B cell (primary cell): ENCODE measurements at regions not wholly inside any gene's neighbourhood (a gene's known extent, or its start where the extent isn't known, plus 50 kb on each side); places are given as distances from the start of the nearest gene placed in this dataset.

Source experiments
- ATAC-seq: fragments of 200-7000 bp; cut with Tn5 transposase; one replicate; pipeline ENCODE4 v1.10.0; 2021; ENCODE audit warnings: low read depth, mild to moderate bottlenecking, moderate number of reproducible peaks, moderate library complexity
- CTCF ChIA-PET: fragments of 350-600 bp; sonication (Branson Sonifier 250); formaldehyde crosslinking; loops from one replicate; lab custom pipeline; 2021; ENCODE audit warnings: antibody characterized with exemption, inconsistent platforms; lab: Charles Lee
- POLR2A ChIA-PET: fragments of 350-600 bp; sonication (Branson Sonifier 250); formaldehyde crosslinking; loops from one replicate; lab custom pipeline; 2021; ENCODE audit warnings: antibody characterized with exemption; lab: Charles Lee
- DNase-seq: peaks from one replicate; pipeline ENCODE4 v3.0.0; 2013
- H2AFZ ChIP-seq: 2 replicates; pipeline ENCODE4 v1.6.1; 2012; ENCODE audit warnings: mild to moderate bottlenecking, low read depth, low read length; ENCODE audit not compliant: insufficient read depth, poor library complexity, severe bottlenecking
- H3K27ac ChIP-seq, 2 donors: 1 replicate in 1 of 2; 2 replicates in 1 of 2; pipeline ENCODE4 v1.5.1; 2012 to 2013; ENCODE audit warnings: low read length in 2 of 2, mild to moderate bottlenecking in 2 of 2, moderate library complexity in 1 of 2
- H3K27me3 ChIP-seq, 4 experiments: fragments of 200-600 bp in 1 of 4; sonication (generic) in 1 of 4; replicated peaks in 1 of 4; 1 replicate in 2 of 4; 2 replicates in 2 of 4; pipeline versions ENCODE4 v1.6.1 to v1.7.0; 2013 to 2016; ENCODE audit warnings: low read length in 3 of 4, mild to moderate bottlenecking in 2 of 4, mixed read lengths in 1 of 4, moderate library complexity in 1 of 4; ENCODE audit not compliant: insufficient read depth in 4 of 4, control insufficient read depth in 3 of 4; ENCODE audit errors: control extremely low read depth in 1 of 4
- H3K36me3 ChIP-seq, 2 experiments: replicated peaks in 1 of 2; 1 replicate in 1 of 2; 2 replicates in 1 of 2; pipeline versions ENCODE4 v1.6.1 to v1.7.1; 2013; ENCODE audit warnings: low read length in 1 of 2; ENCODE audit not compliant: insufficient read depth in 2 of 2, control insufficient read depth in 1 of 2; ENCODE audit errors: control extremely low read depth in 1 of 2, extremely low read depth in 1 of 2
- H3K4me1 ChIP-seq, 2 donors: fragments of 200-600 bp in 1 of 2; sonication (generic) in 1 of 2; 1 replicate in 1 of 2; 2 replicates in 1 of 2; pipeline versions ENCODE4 v1.5.1 to v1.6.1; 2013 to 2017; ENCODE audit warnings: low read length in 2 of 2; ENCODE audit not compliant: control insufficient read depth in 2 of 2, insufficient read depth in 2 of 2
- H3K4me2 ChIP-seq: replicated peaks from 2 replicates; pipeline ENCODE3; 2012; ENCODE audit warnings: mild to moderate bottlenecking, low read depth, low read length; ENCODE audit not compliant: poor library complexity, severe bottlenecking
- H3K4me3 ChIP-seq, 5 experiments: fragments of 200-600 bp in 1 of 5; sonication (generic) in 1 of 5; 1 replicate in 3 of 5; 2 replicates in 2 of 5; pipeline versions ENCODE4 v1.5.1 to v1.7.0; 2011 to 2016; ENCODE audit warnings: low read length in 4 of 5, mild to moderate bottlenecking in 4 of 5, low read depth in 2 of 5, control low read depth in 1 of 5, moderate library complexity in 1 of 5; ENCODE audit not compliant: insufficient read depth in 1 of 5; ENCODE audit errors: control extremely low read depth in 1 of 5, extremely low read depth in 1 of 5
- H3K79me2 ChIP-seq: fragments of 200-600 bp; sonication (generic); one replicate; pipeline ENCODE4 v1.6.0; 2016; ENCODE audit warnings: low read length; ENCODE audit not compliant: control insufficient read depth, insufficient read depth
- H3K9ac ChIP-seq: fragments of 200-600 bp; sonication (generic); 2 replicates; pipeline ENCODE4 v1.6.1; 2017; ENCODE audit warnings: mild to moderate bottlenecking, low read length, moderate library complexity
- H3K9me3 ChIP-seq, 3 donors: one replicate each; pipeline versions ENCODE4 v1.6.1 to v1.7.1; 2013; ENCODE audit warnings: low read length in 2 of 3; ENCODE audit not compliant: control insufficient read depth in 2 of 3, insufficient read depth in 1 of 3; ENCODE audit errors: control extremely low read depth in 1 of 3
- H4K20me1 ChIP-seq: 2 replicates; pipeline ENCODE4 v1.6.0; 2012; ENCODE audit warnings: mild to moderate bottlenecking, low read length; ENCODE audit not compliant: insufficient read depth, control insufficient read depth, poor library complexity, severe bottlenecking
- H3K27ac Mint-ChIP-seq: one replicate; pipeline ENCODE4 v1.8.0; 2021; ENCODE audit warnings: mixed read lengths
- H3K27me3 Mint-ChIP-seq: one replicate; pipeline ENCODE4 v1.8.0; 2021; ENCODE audit warnings: mixed read lengths
- H3K4me1 Mint-ChIP-seq: one replicate; pipeline ENCODE4 v1.8.0; 2021; ENCODE audit warnings: mixed read lengths
- H3K4me3 Mint-ChIP-seq: one replicate; pipeline ENCODE4 v1.8.0; 2021; ENCODE audit warnings: mixed read lengths
- H3K9me3 Mint-ChIP-seq: one replicate; pipeline ENCODE4 v1.8.0; 2022; ENCODE audit warnings: mixed read lengths; ENCODE audit not compliant: insufficient read depth
- EZH2 ChIP-seq: IDR thresholded peaks from 2 replicates; pipeline ENCODE4 v1.6.1; 2012; ENCODE audit warnings: borderline replicate concordance, low read depth, mild to moderate bottlenecking, moderate library complexity, low read length; ENCODE audit not compliant: insufficient read depth, poor library complexity, severe bottlenecking
- WGBS: methylation state at CpG from one replicate; pipeline ENCODE4 v1.1.5; 2013; ENCODE audit warnings: missing lambda C conversion rate; ENCODE audit not compliant: insufficient coverage; 5-methylcytosine and 5-hydroxymethylcytosine counted together
- intact Hi-C: fragments of 100-400 bp; cut with micrococcal nuclease; formaldehyde crosslinking; loops from one replicate; pipeline ENCODE4 v1.10.0; 2022
- TF ChIP-seq, protein P1 (sequence below): fragments of 200-600 bp; IDR thresholded peaks from one replicate; pipeline ENCODE4 v1.8.0; 2022; ENCODE audit warnings: antibody characterized with exemption, mild to moderate bottlenecking

DNA sequence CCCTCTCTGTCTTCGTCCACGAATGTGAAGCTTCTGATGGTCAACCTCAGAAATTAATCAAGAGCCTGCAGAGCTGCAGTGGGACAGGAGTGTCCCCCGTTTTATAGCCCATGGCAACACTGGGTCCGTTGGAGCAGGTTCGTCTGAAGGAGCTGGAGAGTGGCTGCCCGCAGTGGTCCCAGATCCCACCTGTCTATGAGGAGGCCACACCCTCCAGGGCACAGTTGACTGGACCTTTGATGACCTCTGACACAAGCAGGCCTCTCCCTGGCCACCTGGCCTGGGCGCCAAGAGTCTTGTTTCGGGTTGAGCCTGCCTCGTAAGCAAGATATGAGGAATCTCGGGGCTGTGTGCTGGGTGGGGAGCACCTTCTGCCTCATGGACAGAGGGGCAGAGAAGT, 100.7 kb upstream of the SFSWAP start:
- H3K4me1 ChIP-seq = peaks cover 14 to 19% of the 10 kb centered on the region in 2 donors
- no peak overlapping the region for H3K27ac ChIP-seq
- no peak for TF ChIP-seq EZH2
- TF ChIP-seq, protein P1, sequence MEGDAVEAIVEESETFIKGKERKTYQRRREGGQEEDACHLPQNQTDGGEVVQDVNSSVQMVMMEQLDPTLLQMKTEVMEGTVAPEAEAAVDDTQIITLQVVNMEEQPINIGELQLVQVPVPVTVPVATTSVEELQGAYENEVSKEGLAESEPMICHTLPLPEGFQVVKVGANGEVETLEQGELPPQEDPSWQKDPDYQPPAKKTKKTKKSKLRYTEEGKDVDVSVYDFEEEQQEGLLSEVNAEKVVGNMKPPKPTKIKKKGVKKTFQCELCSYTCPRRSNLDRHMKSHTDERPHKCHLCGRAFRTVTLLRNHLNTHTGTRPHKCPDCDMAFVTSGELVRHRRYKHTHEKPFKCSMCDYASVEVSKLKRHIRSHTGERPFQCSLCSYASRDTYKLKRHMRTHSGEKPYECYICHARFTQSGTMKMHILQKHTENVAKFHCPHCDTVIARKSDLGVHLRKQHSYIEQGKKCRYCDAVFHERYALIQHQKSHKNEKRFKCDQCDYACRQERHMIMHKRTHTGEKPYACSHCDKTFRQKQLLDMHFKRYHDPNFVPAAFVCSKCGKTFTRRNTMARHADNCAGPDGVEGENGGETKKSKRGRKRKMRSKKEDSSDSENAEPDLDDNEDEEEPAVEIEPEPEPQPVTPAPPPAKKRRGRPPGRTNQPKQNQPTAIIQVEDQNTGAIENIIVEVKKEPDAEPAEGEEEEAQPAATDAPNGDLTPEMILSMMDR = no peak
- H3K4me2 ChIP-seq = no peak overlapping the region
- H3K27me3 ChIP-seq = peaks cover 0 to 12% (median 8%) of the 10 kb centered on the region in 4 experiments
- ATAC-seq = no peak
- Mint-ChIP-seq H3K9me3 (no peaks in the 10 kb centered on the region), H3K27me3 (peaks cover 36% of the 10 kb centered on the region), H3K4me1 (peaks cover 8% of the 10 kb centered on the region), H3K4me3 (no peak overlapping the region), H3K27ac (no peak overlapping the region)
- 93% methylated on average over 10 of the region's 10 CpGs for WGBS
- no peak overlapping the region for H3K4me3 ChIP-seq
- POLR2A ChIA-PET = no interaction called here
- H3K9ac ChIP-seq = no peak overlapping the region
- H4K20me1 ChIP-seq = no peaks in the 10 kb centered on the region
- DNase-seq = no peak
- no peaks in the 10 kb centered on the region for H3K36me3 ChIP-seq
- no peaks in the 10 kb centered on the region for H3K79me2 ChIP-seq
- no peak overlapping the region for H2AFZ ChIP-seq
- intact Hi-C loops = no loop called here
- H3K9me3 ChIP-seq = peaks cover 0 to 4% (median 0%) of the 10 kb centered on the region in 3 donors
- CTCF ChIA-PET = interaction anchor here (1.2 kb wide), 1 partner anchor 220 kb away, joined by 3 read pairs; no protein-coding TSS in a partner anchor

DNA sequence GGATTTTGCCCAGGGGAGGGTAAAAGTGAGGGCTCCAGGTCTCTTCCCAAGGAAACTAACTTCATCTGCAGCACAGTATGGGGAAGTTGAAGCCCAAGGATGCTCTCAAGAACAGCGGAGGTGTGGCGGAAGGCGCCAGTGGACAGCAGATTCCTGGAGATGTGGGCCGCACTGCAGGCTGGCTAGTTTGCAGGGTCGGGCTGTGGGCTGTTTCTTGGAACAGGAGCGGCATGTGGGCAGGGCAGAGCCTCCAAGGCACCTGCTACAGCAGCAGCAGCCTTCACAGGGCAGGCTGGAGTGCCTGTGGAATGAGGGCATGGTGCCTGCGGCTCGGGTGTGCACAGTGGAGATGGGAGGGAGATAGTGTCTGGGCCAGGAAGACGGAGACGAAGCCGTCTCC, 100.0 kb upstream of the SFSWAP start:
- DNase-seq = no peak
- Mint-ChIP-seq H3K4me1 (peaks cover 8% of the 10 kb centered on the region), H3K9me3 (no peaks in the 10 kb centered on the region), H3K4me3 (no peak overlapping the region), H3K27me3 (peaks cover 29% of the 10 kb centered on the region), H3K27ac (no peak overlapping the region)
- ChIA-PET POLR2A (no interaction called here), CTCF (no interaction called here)
- Histone ChIP-seq H3K27me3 (peaks cover 0 to 6% (median 3%) of the 10 kb centered on the region in 4 experiments), H3K9ac (no peak overlapping the region), H3K27ac (no peak overlapping the region), H2AFZ (no peak overlapping the region), H4K20me1 (no peaks in the 10 kb centered on the region), H3K4me2 (no peak overlapping the region), H3K79me2 (no peaks in the 10 kb centered on the region), H3K36me3 (no peaks in the 10 kb centered on the region), H3K9me3 (peaks cover 0 to 4% (median 0%) of the 10 kb centered on the region in 3 donors), H3K4me3 (no peak overlapping the region), H3K4me1 (peaks cover 14 to 17% of the 10 kb centered on the region in 2 donors)
- no peak for TF ChIP-seq EZH2
- TF ChIP-seq, protein P1 = no peak
- WGBS = 94% methylated on average over 6 of the region's 11 CpGs
- no peak for ATAC-seq
- intact Hi-C loops = no loop called here
